ENCODE measurements at regions not wholly inside any gene's neighbourhood (a gene's known extent, or its start where the extent isn't known, plus 50 kb on each side); places are given as distances from the start of the nearest gene placed in this dataset.

- intact Hi-C loops (cut with DNase I; ENCODE audit: low total_unique reads) = no loop called here
- no peak for DNase-seq
- H3K27ac ChIP-seq = no peak overlapping the region
- no peaks in the 10 kb centered on the region for H3K9me3 ChIP-seq
- H3K27me3 ChIP-seq = no peaks in the 10 kb centered on the region
- no peaks in the 10 kb centered on the region for H3K4me1 ChIP-seq
- TF ChIP-seq POLR2A (IDR thresholded peaks at IDR 0.05) (no peak), CTCF (IDR thresholded peaks at IDR 0.05) (no peak)
- H3K4me3 ChIP-seq = no peak overlapping the region
- H3K36me3 ChIP-seq = no peaks in the 10 kb centered on the region
Observed at GRCh38 chr1:50289495-50289894, 133.7 kb downstream of the DMRTA2 start.

GRCh38 chr1:50285994-50286393 is 137.2 kb downstream of the DMRTA2 start:
- no peak for TF ChIP-seq POLR2A (IDR thresholded peaks at IDR 0.05)
- TF ChIP-seq CTCF (IDR thresholded peaks at IDR 0.05) = no peak
- intact Hi-C loops (cut with DNase I; ENCODE audit: low total_unique reads) = no loop called here
- Histone ChIP-seq H3K27ac (no peak overlapping the region), H3K9me3 (no peaks in the 10 kb centered on the region), H3K4me1 (no peaks in the 10 kb centered on the region), H3K4me3 (no peak overlapping the region), H3K27me3 (no peaks in the 10 kb centered on the region), H3K36me3 (no peaks in the 10 kb centered on the region)
- DNase-seq = no peak

- Histone ChIP-seq H3K36me3 (no peaks in the 10 kb centered on the region), H3K9me3 (no peaks in the 10 kb centered on the region), H3K27ac (no peak overlapping the region), H3K27me3 (no peaks in the 10 kb centered on the region), H3K4me1 (no peaks in the 10 kb centered on the region), H3K4me3 (no peak overlapping the region)
- no peak for DNase-seq
- intact Hi-C loops (cut with DNase I; ENCODE audit: low total_unique reads) = no loop called here
- TF ChIP-seq POLR2A (IDR thresholded peaks at IDR 0.05) (no peak), CTCF (IDR thresholded peaks at IDR 0.05) (no peak)
Observed at GRCh38 chr1:50279622-50280330, 143.5 kb downstream of the DMRTA2 start.

GRCh38 chr1:50278961-50279360 is 144.3 kb downstream of the DMRTA2 start:
- TF ChIP-seq POLR2A (IDR thresholded peaks at IDR 0.05) = no peak
- no peak for TF ChIP-seq CTCF (IDR thresholded peaks at IDR 0.05)
- no peaks in the 10 kb centered on the region for H3K9me3 ChIP-seq
- DNase-seq = no peak
- no peak overlapping the region for H3K4me3 ChIP-seq
- no peaks in the 10 kb centered on the region for H3K36me3 ChIP-seq
- no peaks in the 10 kb centered on the region for H3K4me1 ChIP-seq
- intact Hi-C loops (cut with DNase I; ENCODE audit: low total_unique reads) = no loop called here
- H3K27me3 ChIP-seq = no peaks in the 10 kb centered on the region
- no peak overlapping the region for H3K27ac ChIP-seq

- Histone ChIP-seq H3K36me3 (no peaks in the 10 kb centered on the region), H3K4me1 (no peaks in the 10 kb centered on the region), H3K27ac (no peak overlapping the region), H3K4me3 (no peak overlapping the region), H3K27me3 (no peaks in the 10 kb centered on the region), H3K9me3 (no peaks in the 10 kb centered on the region)
- TF ChIP-seq POLR2A (IDR thresholded peaks at IDR 0.05) (no peak), CTCF (IDR thresholded peaks at IDR 0.05) (no peak)
- DNase-seq = no peak
- intact Hi-C loops (cut with DNase I; ENCODE audit: low total_unique reads) = no loop called here
Observed at GRCh38 chr1:50278410-50278809, 144.8 kb downstream of the DMRTA2 start.
